AML-193 (cell line): ENCODE measurements at regions not wholly inside any gene's neighbourhood (a gene's known extent, or its start where the extent isn't known, plus 50 kb on each side); places are given as distances from the start of the nearest gene placed in this dataset.

Experiments
- DNase-seq, 2 experiments: peaks; one replicate each; lab custom pipeline; 2025; lab: John Stamatoyannopoulos, UW

GRCh38 chr18:73733806-73734314, 413.8 kb downstream of the FBXO15 start:
- DNase-seq, result no peak

- no peak for DNase-seq
Measured at GRCh38 chr18:73733376-73733775, 414.3 kb downstream of the FBXO15 start.

GRCh38 chr18:73728657-73729056, 419.0 kb downstream of the FBXO15 start:
- no peak for DNase-seq

- no peak for DNase-seq
Measured at GRCh38 chr18:73724958-73725357, 422.7 kb downstream of the FBXO15 start.

GRCh38 chr18:73719611-73720010, 428.0 kb downstream of the FBXO15 start:
- no peak for DNase-seq

- no peak for DNase-seq
Measured at GRCh38 chr18:73717570-73717969, 430.1 kb downstream of the FBXO15 start.

GRCh38 chr18:73715210-73715670, 432.4 kb downstream of the FBXO15 start:
- DNase-seq, result no peak

- DNase-seq, result no peak
Measured at GRCh38 chr18:73714466-73714865, 433.2 kb downstream of the FBXO15 start.

GRCh38 chr18:73711256-73711655, 436.4 kb downstream of the FBXO15 start:
- no peak for DNase-seq

GRCh38 chr18:73708591-73708990, 439.0 kb downstream of the FBXO15 start:
- no peak for DNase-seq

- no peak for DNase-seq
Measured at GRCh38 chr18:73707035-73707434, 440.6 kb downstream of the FBXO15 start.

- DNase-seq, result no peak
Measured at GRCh38 chr18:73697353-73697752, 450.3 kb downstream of the FBXO15 start.

GRCh38 chr18:73696698-73697097, 450.9 kb downstream of the FBXO15 start:
- DNase-seq, result no peak

GRCh38 chr18:73696171-73696570, 451.5 kb downstream of the FBXO15 start:
- no peak for DNase-seq

- no peak for DNase-seq
Measured at GRCh38 chr18:73693091-73693490, 454.5 kb downstream of the FBXO15 start.

- DNase-seq, result no peak
Measured at GRCh38 chr18:73691624-73692023, 456.0 kb downstream of the FBXO15 start.

- DNase-seq, result no peak
Measured at GRCh38 chr18:73691118-73691517, 456.5 kb downstream of the FBXO15 start.

- DNase-seq, result no peak
Measured at GRCh38 chr18:73690222-73690621, 457.4 kb downstream of the FBXO15 start.

- DNase-seq, result no peak
Measured at GRCh38 chr18:73688851-73689711, 458.6 kb downstream of the FBXO15 start.

GRCh38 chr18:73688161-73688560, 459.5 kb downstream of the FBXO15 start:
- DNase-seq, result no peak

GRCh38 chr18:73684647-73685046, 463.0 kb downstream of the FBXO15 start:
- DNase-seq, result no peak

- no peak for DNase-seq
Measured at GRCh38 chr18:73683409-73684238, 464.0 kb downstream of the FBXO15 start.

- DNase-seq, result no peak
Measured at GRCh38 chr18:73681912-73682311, 465.7 kb downstream of the FBXO15 start.
